ENCODE measurements at regions not wholly inside any gene's neighbourhood (a gene's known extent, or its start where the extent isn't known, plus 50 kb on each side); places are given as distances from the start of the nearest gene placed in this dataset.
"Not testable (repeated sequence)": the region's sequence is repeated elsewhere in the genome, so short reads cannot be mapped to it uniquely, and the experiment has no call there.

- FAIRE-seq = no peak
These were observed 717.8 kb downstream of the CDH18 start for GRCh38 chr5:19270153-19270552.

GRCh38 chr5:19274578-19274977, 713.4 kb downstream of the CDH18 start:
- FAIRE-seq = no peak

- FAIRE-seq = no peak
These were observed 702.7 kb downstream of the CDH18 start for GRCh38 chr5:19285286-19285685.

GRCh38 chr5:19287548-19288277, 700.3 kb downstream of the CDH18 start:
- not testable (repeated sequence) for FAIRE-seq

- FAIRE-seq = not testable (repeated sequence)
These were observed 699.7 kb downstream of the CDH18 start for GRCh38 chr5:19288311-19288710.

GRCh38 chr5:19297934-19298333, 690.1 kb downstream of the CDH18 start:
- no peak for FAIRE-seq

GRCh38 chr5:19301271-19301670, 686.7 kb downstream of the CDH18 start:
- FAIRE-seq = no peak

GRCh38 chr5:19314840-19315239, 673.2 kb downstream of the CDH18 start:
- FAIRE-seq = no peak

- FAIRE-seq = no peak
These were observed 668.7 kb downstream of the CDH18 start for GRCh38 chr5:19319252-19319651.

GRCh38 chr5:19322716-19323485, 665.1 kb downstream of the CDH18 start:
- FAIRE-seq = no peak

GRCh38 chr5:19334278-19334677, 653.7 kb downstream of the CDH18 start:
- FAIRE-seq = no peak

GRCh38 chr5:19342942-19343341, 645.1 kb downstream of the CDH18 start:
- FAIRE-seq = no peak

GRCh38 chr5:19352120-19352519, 635.9 kb downstream of the CDH18 start:
- FAIRE-seq = no peak

GRCh38 chr5:19369048-19369447, 619.0 kb downstream of the CDH18 start:
- FAIRE-seq = no peak

- FAIRE-seq = no peak
These were observed 618.4 kb downstream of the CDH18 start for GRCh38 chr5:19369561-19369960.

GRCh38 chr5:19370655-19371386, 617.2 kb downstream of the CDH18 start:
- no peak for FAIRE-seq

GRCh38 chr5:19388391-19388790, 599.6 kb downstream of the CDH18 start:
- FAIRE-seq = no peak

- FAIRE-seq = no peak
These were observed 587.0 kb downstream of the CDH18 start for GRCh38 chr5:19401032-19401431.

- no peak for FAIRE-seq
These were observed 581.2 kb downstream of the CDH18 start for GRCh38 chr5:19406576-19407365.

- no peak for FAIRE-seq
These were observed 579.9 kb downstream of the CDH18 start for GRCh38 chr5:19408149-19408548.

GRCh38 chr5:19411936-19412335, 576.1 kb downstream of the CDH18 start:
- no peak for FAIRE-seq
